ENCODE measurements at regions not wholly inside any gene's neighbourhood (a gene's known extent, or its start where the extent isn't known, plus 50 kb on each side); places are given as distances from the start of the nearest gene placed in this dataset.

DNA sequence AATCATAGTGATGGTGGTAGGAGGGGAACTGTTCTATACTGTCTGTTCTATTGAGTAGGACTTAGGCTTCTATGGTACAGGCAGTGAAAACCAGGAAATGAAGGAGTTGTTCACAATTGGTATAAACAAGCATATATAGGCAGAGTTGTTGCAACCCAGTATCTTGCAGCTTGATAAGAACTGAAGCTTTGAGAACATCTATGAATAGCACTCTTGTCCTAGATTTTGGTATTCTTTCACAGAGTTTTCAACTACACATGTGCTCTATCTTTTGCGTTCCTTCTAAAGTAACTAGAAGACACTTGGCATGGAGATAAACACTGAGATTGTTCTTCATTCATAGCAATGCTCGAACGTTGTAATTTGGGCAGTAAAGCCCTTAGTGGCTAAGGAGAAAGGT, 91.8 kb downstream of the KCNJ2 start:
- CTCF ChIA-PET: no interaction called here
- no peaks in the 10 kb centered on the region for H3K4me1 Mint-ChIP-seq (ENCODE audit: low read depth)
- no peaks in the 10 kb centered on the region for H3K36me3 Mint-ChIP-seq
- no peak overlapping the region for H3K27ac Mint-ChIP-seq
- no peak overlapping the region for H3K4me3 Mint-ChIP-seq
- DNase-seq: no peak
- intact Hi-C loops (cut with micrococcal nuclease): no loop called here
- no peaks in the 10 kb centered on the region for H3K27me3 Mint-ChIP-seq
- POLR2A ChIA-PET: no interaction called here
- no peaks in the 10 kb centered on the region for H3K9me3 Mint-ChIP-seq

DNA sequence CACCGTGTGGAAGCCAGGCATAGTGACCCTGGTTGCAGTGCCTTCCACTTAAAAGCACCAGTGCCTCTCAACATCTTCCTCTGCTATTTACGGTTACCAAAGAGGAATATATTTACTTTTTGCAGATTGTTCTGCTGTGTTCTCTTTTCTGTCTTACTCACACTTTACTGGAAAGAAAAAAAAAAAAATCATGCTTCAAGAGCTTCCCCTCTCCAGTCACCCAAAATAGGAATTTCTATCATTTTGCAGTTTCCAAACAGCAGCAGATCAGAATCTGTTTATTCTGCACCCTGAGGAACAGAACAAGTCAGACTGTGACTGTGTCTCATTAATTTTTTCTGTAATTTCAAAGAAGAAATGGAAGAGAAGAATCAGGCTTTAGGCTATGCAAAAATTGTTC, 96.1 kb downstream of the KCNJ2 start:
- H3K27ac Mint-ChIP-seq: no peak overlapping the region
- intact Hi-C loops (cut with micrococcal nuclease): no loop called here
- no peaks in the 10 kb centered on the region for H3K4me1 Mint-ChIP-seq (ENCODE audit: low read depth)
- no peaks in the 10 kb centered on the region for H3K36me3 Mint-ChIP-seq
- no peaks in the 10 kb centered on the region for H3K27me3 Mint-ChIP-seq
- H3K9me3 Mint-ChIP-seq: peaks cover 4% of the 10 kb centered on the region
- POLR2A ChIA-PET: no interaction called here
- CTCF ChIA-PET: no interaction called here
- no peak overlapping the region for H3K4me3 Mint-ChIP-seq
- no peak for DNase-seq

GRCh38 chr17:70266394-70266793, 97.1 kb downstream of the KCNJ2 start:
- ChIA-PET CTCF (no interaction called here), POLR2A (no interaction called here)
- H3K36me3 Mint-ChIP-seq: no peaks in the 10 kb centered on the region
- H3K4me3 Mint-ChIP-seq: no peak overlapping the region
- H3K9me3 Mint-ChIP-seq: peaks cover 4% of the 10 kb centered on the region
- intact Hi-C loops (cut with micrococcal nuclease): no loop called here
- no peaks in the 10 kb centered on the region for H3K4me1 Mint-ChIP-seq (ENCODE audit: low read depth)
- no peak overlapping the region for H3K27ac Mint-ChIP-seq
- no peak for DNase-seq
- H3K27me3 Mint-ChIP-seq: no peaks in the 10 kb centered on the region

DNA sequence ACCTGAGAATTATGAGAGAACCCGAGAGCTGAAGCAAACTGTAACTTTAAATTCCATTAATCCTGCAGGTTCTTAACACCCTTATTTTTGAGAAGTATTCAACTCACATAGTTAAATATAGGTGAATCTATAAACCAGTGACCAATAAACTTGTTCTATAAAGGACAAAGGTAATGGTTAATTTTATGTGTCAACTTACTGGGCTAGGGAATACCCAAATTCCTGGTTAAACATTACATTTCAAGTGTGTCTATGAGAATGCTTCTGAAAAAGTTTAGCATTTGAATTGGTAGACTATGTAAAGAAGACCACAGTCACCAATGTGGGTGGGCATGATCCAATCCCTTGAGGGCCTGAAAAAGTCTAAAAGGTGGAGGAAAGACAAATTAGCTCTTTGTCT, 99.1 kb downstream of the KCNJ2 start:
- Mint-ChIP-seq H3K4me1 (ENCODE audit: low read depth) (no peaks in the 10 kb centered on the region), H3K4me3 (no peak overlapping the region), H3K9me3 (peaks cover 4% of the 10 kb centered on the region), H3K27ac (no peak overlapping the region), H3K27me3 (no peaks in the 10 kb centered on the region), H3K36me3 (no peaks in the 10 kb centered on the region)
- POLR2A ChIA-PET: no interaction called here
- intact Hi-C loops (cut with micrococcal nuclease): no loop called here
- DNase-seq: no peak
- CTCF ChIA-PET: no interaction called here

DNA sequence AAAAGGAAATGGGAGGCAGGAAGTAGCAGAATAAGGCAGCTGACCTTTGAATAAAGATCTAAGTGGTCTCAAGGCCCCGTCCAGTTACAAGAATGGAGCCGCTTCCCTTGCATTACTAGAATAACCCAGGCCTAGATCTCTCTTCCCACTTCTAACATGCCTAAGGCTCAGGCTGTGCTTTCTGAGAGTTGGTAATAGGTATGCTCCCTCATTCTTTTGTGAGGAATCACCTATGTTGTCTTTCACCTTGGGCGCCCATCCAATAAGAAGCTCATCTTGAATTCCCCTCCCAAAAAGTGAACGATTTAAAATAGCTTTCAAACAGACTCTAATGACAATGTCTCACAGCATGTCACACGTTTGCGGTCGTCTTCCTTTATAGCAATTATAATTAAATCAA, 101.2 kb downstream of the KCNJ2 start:
- DNase-seq: no peak
- H3K4me1 Mint-ChIP-seq (ENCODE audit: low read depth): no peaks in the 10 kb centered on the region
- POLR2A ChIA-PET: no interaction called here
- peaks cover 4% of the 10 kb centered on the region for H3K9me3 Mint-ChIP-seq
- no peaks in the 10 kb centered on the region for H3K36me3 Mint-ChIP-seq
- intact Hi-C loops (cut with micrococcal nuclease): no loop called here
- CTCF ChIA-PET: no interaction called here
- H3K4me3 Mint-ChIP-seq: no peak overlapping the region
- H3K27me3 Mint-ChIP-seq: no peaks in the 10 kb centered on the region
- no peak overlapping the region for H3K27ac Mint-ChIP-seq

GRCh38 chr17:70271200-70271599, 101.9 kb downstream of the KCNJ2 start:
- no peaks in the 10 kb centered on the region for H3K27me3 Mint-ChIP-seq
- ChIA-PET CTCF (no interaction called here), POLR2A (no interaction called here)
- no peaks in the 10 kb centered on the region for H3K36me3 Mint-ChIP-seq
- peaks cover 4% of the 10 kb centered on the region for H3K9me3 Mint-ChIP-seq
- no peak for DNase-seq
- no peak overlapping the region for H3K4me3 Mint-ChIP-seq
- no peak overlapping the region for H3K27ac Mint-ChIP-seq
- H3K4me1 Mint-ChIP-seq (ENCODE audit: low read depth): no peaks in the 10 kb centered on the region
- intact Hi-C loops (cut with micrococcal nuclease): no loop called here

DNA sequence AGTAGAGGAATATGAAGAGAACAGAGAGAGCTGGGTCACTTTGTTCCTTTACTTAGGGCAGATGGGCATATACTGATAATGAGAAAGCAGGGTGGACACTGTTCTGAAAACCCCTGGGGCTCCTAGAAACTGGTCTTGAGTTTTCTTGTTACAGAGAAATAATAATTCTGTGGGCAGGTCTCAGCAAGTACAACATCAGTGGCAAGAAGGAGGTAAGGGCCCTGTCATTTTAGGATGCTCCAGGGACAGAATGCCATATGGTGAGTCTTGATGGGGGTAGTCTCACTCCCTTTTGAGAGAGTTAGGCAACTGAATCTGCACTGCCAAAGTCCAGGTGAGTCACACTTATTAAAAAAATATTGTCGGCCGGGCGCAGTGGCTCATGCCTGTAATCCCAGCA, 102.3 kb downstream of the KCNJ2 start:
- Mint-ChIP-seq H3K27me3 (no peaks in the 10 kb centered on the region), H3K4me1 (ENCODE audit: low read depth) (no peaks in the 10 kb centered on the region), H3K36me3 (no peaks in the 10 kb centered on the region), H3K27ac (no peak overlapping the region), H3K9me3 (peaks cover 4% of the 10 kb centered on the region), H3K4me3 (no peak overlapping the region)
- intact Hi-C loops (cut with micrococcal nuclease): no loop called here
- ChIA-PET POLR2A (no interaction called here), CTCF (no interaction called here)
- DNase-seq: no peak

DNA sequence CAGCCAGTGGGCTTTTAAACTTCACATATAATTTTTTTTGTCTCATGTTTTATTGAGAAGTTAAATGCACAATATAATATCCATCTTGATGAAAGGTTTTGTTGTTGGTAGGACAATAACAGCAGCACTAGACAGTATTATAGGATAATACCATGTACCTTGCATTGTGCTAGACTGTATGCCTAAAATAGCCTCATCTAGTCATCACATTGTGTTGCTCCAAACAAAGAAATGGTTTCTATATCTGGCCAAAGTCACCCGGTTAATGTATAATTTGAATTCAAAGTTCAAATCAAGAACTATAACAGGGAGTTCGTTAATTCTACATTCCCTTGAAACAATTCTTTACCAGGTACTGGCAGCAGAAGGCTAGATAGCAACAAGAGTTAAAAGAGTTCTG, 104.9 kb downstream of the KCNJ2 start:
- Mint-ChIP-seq H3K27ac (no peak overlapping the region), H3K4me3 (no peak overlapping the region), H3K27me3 (no peaks in the 10 kb centered on the region), H3K4me1 (ENCODE audit: low read depth) (no peaks in the 10 kb centered on the region), H3K36me3 (no peaks in the 10 kb centered on the region), H3K9me3 (no peaks in the 10 kb centered on the region)
- ChIA-PET CTCF (no interaction called here), POLR2A (no interaction called here)
- intact Hi-C loops (cut with micrococcal nuclease): no loop called here
- DNase-seq: no peak

DNA sequence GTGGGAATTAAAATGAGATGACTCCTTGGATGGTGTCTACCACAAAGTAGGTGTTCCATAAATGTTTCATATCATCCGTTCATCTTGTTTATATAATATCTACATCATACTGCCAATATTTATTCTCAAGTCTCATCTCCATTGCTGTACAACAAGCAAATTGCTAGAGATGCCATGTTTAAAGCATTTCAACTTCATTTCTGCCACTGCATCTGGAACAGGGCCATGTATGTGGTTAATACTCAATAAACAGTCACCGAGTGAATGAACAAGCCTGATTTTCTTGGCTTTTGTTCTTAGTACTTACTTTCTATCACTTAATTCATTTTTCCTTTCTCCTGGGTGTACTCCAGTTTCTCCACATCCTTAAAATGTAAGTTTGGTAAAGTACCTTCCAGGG, 107.6 kb downstream of the KCNJ2 start:
- CTCF ChIA-PET: interaction anchor here (0.6 kb wide), 1 partner anchor 275 kb away, joined by 3 read pairs; no protein-coding TSS in a partner anchor
- no peak for DNase-seq

DNA sequence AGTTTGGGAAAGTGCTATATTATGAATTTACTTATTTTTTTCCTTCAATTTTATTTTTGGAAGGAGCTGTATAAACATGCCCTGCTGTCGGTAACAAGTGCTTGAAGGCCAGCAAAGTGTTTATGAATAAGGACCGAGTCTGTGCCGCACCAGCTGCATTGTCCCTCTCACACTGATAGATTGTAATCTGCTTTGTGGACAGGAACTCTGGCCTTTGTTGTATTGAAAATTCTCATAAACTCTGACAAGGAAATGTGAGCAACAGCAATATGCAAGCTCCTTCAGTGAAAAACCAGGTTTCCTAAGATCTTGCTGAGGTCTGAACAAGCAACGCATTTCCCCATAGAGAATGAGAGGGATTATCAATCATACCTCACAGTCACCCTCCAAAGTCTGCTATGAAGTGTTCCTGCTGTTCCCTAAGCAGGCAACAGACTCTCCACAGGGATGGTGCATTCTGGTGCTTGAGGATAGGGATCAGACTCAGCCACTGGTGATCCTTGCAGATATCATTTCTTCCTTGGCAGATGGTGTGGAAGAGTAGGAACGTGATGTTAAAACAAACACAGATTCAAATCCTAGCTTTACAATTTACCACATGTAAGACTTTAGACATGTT, 109.6 kb downstream of the KCNJ2 start:
- Mint-ChIP-seq H3K27me3 (no peaks in the 10 kb centered on the region), H3K9me3 (no peaks in the 10 kb centered on the region), H3K27ac (no peak overlapping the region), H3K36me3 (no peaks in the 10 kb centered on the region), H3K4me3 (no peak overlapping the region), H3K4me1 (ENCODE audit: low read depth) (no peaks in the 10 kb centered on the region)
- DNase-seq: no peak
- ChIA-PET POLR2A (no interaction called here), CTCF (no interaction called here)
- intact Hi-C loops (cut with micrococcal nuclease): no loop called here

More for the DNA sequence above, 107.6 kb downstream of the KCNJ2 start:
- POLR2A ChIA-PET: no interaction called here
- no peaks in the 10 kb centered on the region for H3K4me1 Mint-ChIP-seq (ENCODE audit: low read depth)
- no peaks in the 10 kb centered on the region for H3K9me3 Mint-ChIP-seq
- no peak overlapping the region for H3K4me3 Mint-ChIP-seq
- intact Hi-C loops (cut with micrococcal nuclease): no loop called here
- no peaks in the 10 kb centered on the region for H3K27me3 Mint-ChIP-seq
- no peaks in the 10 kb centered on the region for H3K36me3 Mint-ChIP-seq
- H3K27ac Mint-ChIP-seq: no peak overlapping the region

GRCh38 chr17:70286391-70286790, 117.1 kb downstream of the KCNJ2 start:
- no peaks in the 10 kb centered on the region for H3K36me3 Mint-ChIP-seq
- H3K4me3 Mint-ChIP-seq: no peak overlapping the region
- no peak for DNase-seq

DNA sequence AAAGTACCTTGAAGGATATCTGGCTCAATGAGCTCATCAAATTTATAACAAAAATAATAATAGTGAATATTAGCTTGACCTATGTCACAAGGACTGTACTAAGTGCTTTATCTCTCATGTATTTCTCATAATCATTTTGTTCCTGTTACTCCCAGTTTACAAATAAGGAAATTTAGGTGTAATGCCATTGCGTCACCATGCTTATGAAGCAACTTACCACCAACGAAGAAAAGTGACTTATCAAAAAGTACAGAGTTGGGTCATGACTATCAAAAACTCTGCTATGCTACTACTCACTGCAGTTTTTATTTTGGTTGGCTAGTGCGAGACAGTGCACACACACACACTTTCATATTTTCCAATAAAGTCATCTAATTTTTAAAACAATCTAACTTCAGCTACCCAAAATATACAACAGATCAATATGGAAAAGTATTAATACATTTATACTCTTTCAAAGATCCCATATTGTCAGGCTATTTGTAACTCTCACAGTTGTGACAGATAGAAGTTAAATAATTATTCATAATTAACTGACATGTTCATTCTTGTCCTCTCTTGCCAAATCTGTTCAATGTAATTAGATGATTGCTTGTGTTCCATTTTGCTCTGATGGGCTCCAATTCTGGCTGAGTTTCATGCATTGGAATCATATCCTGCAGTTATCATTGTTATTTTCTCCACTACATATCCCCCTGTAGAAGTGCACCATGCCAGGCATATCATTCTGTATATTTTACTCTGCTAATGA, 119.4 kb downstream of the KCNJ2 start:
- intact Hi-C loops (cut with micrococcal nuclease): no loop called here
- no peak for DNase-seq
- Mint-ChIP-seq H3K4me1 (ENCODE audit: low read depth) (no peaks in the 10 kb centered on the region), H3K9me3 (no peaks in the 10 kb centered on the region), H3K36me3 (no peaks in the 10 kb centered on the region), H3K4me3 (no peak overlapping the region), H3K27me3 (no peaks in the 10 kb centered on the region), H3K27ac (no peak overlapping the region)
- ChIA-PET POLR2A (no interaction called here), CTCF (no interaction called here)

More at GRCh38 chr17:70286391-70286790, 117.1 kb downstream of the KCNJ2 start:
- H3K4me1 Mint-ChIP-seq (ENCODE audit: low read depth): no peaks in the 10 kb centered on the region
- no peak overlapping the region for H3K27ac Mint-ChIP-seq
- H3K9me3 Mint-ChIP-seq: no peaks in the 10 kb centered on the region
- intact Hi-C loops (cut with micrococcal nuclease): no loop called here
- no peaks in the 10 kb centered on the region for H3K27me3 Mint-ChIP-seq
- ChIA-PET POLR2A (no interaction called here), CTCF (no interaction called here)

DNA sequence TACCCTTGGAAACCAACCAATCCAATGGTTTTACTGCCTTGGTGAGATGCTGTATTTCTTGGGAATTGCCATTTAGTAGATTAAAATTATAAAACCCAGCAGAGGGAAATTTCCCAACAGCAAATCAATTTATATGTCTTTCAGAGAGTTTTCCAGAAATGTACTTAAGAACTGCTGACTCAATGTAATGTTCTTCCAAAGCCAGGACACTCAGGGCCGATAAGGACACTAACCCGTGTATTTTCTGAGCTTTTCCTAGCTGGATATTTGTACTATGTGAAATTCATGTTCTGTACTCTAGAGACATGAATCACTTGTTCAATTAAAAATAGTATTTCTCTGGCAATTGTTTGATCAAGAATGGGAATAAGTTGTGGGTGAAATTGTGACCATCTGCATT, 121.4 kb downstream of the KCNJ2 start:
- Mint-ChIP-seq H3K4me3 (no peak overlapping the region), H3K27me3 (no peaks in the 10 kb centered on the region), H3K27ac (no peak overlapping the region), H3K36me3 (no peaks in the 10 kb centered on the region), H3K9me3 (no peaks in the 10 kb centered on the region), H3K4me1 (ENCODE audit: low read depth) (no peaks in the 10 kb centered on the region)
- intact Hi-C loops (cut with micrococcal nuclease): no loop called here
- ChIA-PET CTCF (no interaction called here), POLR2A (no interaction called here)
- DNase-seq: no peak
